ENCODE measurements at regions not wholly inside any gene's neighbourhood (a gene's known extent, or its start where the extent isn't known, plus 50 kb on each side); places are given as distances from the start of the nearest gene placed in this dataset.

DNA sequence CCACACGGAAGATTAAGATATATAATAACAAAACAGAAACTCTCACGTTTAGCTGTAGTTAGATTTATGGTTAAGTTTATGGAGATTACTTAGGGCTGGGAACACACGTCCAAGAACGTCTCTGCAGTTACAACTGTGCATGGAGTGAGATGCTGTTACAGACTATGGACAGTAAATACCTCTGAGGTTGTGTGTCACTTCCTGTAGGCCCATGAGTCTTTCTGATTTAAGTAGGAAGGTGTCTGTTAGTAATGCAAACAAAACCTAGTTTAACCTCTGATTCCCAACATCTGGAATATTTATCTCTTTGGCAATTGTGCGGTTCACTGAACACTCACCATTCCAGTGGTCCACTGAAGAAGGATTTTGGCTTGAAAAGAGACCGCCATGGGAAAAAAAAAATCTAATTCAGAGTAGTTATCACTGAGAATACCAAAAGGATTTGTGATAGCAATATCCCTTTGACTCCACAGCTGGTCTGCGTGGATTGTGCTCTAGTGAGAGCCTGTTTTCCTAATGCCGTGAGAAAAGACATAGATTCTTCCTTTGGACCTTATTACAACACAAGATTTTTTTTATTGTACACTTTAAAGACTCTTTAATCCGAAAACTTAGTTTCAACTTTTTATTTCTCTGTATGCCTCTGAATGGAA is 478.2 kb upstream of the CITED2 start:
- no peak for DNase-seq (ENCODE audit: low spot score)

DNA sequence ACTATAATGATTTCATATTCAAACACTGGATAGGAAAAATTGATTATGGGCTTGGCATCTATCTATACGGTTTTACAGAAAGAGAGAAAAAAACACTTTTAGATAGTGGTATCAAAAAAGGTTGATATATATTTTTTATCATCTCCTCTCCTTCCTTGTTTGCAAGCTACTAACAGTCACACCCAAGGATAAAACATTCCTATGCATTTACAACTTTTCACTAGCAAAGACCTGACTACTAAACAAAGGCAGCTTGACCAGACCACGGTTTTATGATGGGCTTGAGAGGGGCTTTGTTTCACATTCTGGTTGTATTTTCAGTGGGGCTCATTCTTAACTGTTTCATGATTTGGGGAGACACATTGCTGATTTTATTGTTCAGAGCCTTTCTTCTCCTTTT is 477.6 kb upstream of the CITED2 start:
- no peak for DNase-seq (ENCODE audit: low spot score)

- no peak for DNase-seq (ENCODE audit: low spot score)
Measured at GRCh38 chr6:139851206-139851605, 476.8 kb upstream of the CITED2 start.

GRCh38 chr6:139850512-139850911 is 476.1 kb upstream of the CITED2 start:
- no peak for DNase-seq (ENCODE audit: low spot score)

- DNase-seq (ENCODE audit: low spot score): no peak
Measured at GRCh38 chr6:139847457-139847813, 473.0 kb upstream of the CITED2 start.

- no peak for DNase-seq (ENCODE audit: low spot score)
Measured at GRCh38 chr6:139846538-139847456, 472.3 kb upstream of the CITED2 start.

DNA sequence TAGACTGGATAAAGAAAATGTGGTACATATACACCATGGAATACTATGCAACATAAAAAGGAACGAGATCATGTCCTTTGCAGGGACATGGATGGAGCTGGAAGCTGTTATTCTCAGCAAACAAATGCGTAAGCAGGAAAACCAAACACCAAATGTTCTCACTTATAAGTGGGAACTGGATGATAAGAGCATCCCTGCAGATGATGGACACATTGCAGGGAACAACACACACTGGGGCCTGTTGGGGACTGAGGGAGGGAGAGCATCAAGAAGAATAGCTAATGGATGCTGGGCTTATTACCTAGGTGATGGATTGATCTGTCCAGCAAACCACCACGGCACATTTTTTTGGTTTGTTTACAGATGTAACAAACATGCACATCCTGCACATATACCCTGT is 470.5 kb upstream of the CITED2 start:
- DNase-seq (ENCODE audit: low spot score): no peak

GRCh38 chr6:139841794-139842215 is 467.4 kb upstream of the CITED2 start:
- no peak for DNase-seq (ENCODE audit: low spot score)

GRCh38 chr6:139839506-139840156 is 465.2 kb upstream of the CITED2 start:
- no peak for DNase-seq (ENCODE audit: low spot score)

DNA sequence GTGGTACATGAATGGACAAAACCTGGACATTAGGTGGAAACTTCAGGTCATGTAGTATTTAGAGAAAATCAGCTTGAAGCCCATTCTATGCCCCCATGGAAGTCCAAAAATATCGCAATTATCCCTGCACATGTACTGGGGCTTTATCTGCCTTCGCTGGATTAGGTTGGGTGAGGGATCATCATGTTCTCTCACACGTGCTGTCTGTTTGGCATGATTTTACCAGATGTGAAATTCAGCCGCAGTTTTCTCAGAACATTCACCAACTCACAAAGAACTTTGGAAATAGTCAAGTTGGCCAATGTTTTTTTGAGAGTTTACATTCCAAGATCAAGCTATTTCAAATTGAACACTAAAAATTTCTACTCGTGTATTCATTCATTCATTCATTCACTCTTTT is 459.8 kb upstream of the CITED2 start:
- no peak for DNase-seq (ENCODE audit: low spot score)

DNA sequence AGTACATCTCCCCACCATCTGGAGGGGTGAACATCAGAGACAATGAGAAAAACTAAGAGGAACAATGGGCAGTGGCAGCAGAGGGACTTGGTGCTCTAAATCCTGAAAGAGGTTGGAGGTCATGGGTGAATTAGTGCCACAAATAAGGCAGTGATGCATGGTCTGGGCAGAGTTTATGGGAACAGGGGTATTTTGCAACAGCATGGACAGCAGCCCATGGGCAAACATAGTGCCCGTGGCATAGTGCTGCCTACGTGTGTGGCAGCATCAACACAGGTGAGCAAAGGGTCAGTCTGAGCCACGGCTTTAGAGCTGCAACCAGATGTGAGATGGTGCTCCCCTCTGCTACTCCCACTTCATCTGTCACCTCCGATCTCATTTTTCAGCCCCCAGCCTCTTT is 459.1 kb upstream of the CITED2 start:
- no peak for DNase-seq (ENCODE audit: low spot score)

GRCh38 chr6:139832493-139833305 is 458.3 kb upstream of the CITED2 start:
- no peak for DNase-seq (ENCODE audit: low spot score)

GRCh38 chr6:139829576-139829975 is 455.1 kb upstream of the CITED2 start:
- DNase-seq (ENCODE audit: low spot score): no peak

GRCh38 chr6:139828751-139829519 is 454.5 kb upstream of the CITED2 start:
- DNase-seq (ENCODE audit: low spot score): no peak

GRCh38 chr6:139825935-139826374 is 451.5 kb upstream of the CITED2 start:
- no peak for DNase-seq (ENCODE audit: low spot score)

- DNase-seq (ENCODE audit: low spot score): no peak
Measured at GRCh38 chr6:139824864-139825263, 450.4 kb upstream of the CITED2 start.

DNA sequence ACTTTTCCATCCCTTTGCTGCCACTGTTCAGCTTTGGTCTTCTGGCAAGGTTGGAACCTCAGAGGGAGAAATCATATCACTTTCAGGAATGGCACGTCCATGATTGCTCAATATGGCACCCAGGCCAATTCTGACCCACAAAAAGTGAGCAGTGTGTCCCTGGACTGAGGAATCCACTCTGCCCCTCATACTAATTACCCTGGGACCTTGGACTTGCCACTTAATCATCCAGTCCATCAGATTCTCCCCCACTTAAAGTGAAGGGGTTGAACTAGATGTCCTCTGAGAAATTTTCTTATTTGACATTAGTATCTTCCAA is 449.3 kb upstream of the CITED2 start:
- DNase-seq (ENCODE audit: low spot score): no peak

- no peak for DNase-seq (ENCODE audit: low spot score)
Measured at GRCh38 chr6:139823099-139823807, 448.8 kb upstream of the CITED2 start.

DNA sequence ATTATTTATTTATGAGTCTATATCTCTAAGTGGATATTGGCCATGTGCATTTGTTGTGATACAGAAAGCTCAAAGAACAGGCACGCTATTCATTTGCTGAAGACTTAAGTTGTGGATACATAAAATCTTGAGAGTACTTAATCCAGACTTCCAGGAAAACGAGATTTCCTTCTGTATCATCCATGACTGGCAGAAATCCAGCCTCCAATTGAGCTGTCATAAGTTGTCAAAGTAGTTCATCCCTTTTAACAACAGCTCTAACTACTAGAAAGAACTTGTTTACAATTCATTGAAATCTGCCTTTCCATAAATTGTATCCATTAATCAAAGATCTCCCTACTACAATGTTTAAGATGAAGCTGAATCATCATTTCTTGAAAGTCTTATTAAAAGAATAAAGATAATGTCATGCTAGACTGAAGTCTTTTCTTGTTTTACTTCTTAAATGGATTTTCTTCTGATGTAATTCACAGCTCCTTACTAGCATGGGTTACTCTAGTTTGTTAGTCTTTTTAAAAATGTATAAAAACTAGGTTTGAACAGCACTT is 447.3 kb upstream of the CITED2 start:
- no peak for DNase-seq (ENCODE audit: low spot score)

DNA sequence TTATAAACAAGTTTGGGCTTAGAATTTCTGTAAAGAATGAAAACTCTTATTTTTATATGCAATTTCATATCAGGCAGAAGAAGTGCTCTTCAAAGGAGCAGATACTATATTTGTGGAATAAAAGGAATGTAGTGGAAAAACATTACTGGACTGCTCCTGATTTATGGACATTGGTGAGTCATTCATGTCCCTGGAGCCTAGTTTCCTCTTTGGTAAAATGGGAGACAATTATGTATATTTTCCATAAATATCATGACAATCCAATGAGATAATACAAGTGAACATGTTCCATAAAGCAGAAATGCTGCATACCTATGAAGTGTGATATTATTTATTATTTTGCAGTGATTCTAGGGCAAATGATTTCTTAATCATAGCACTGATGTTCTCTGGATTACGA is 445.8 kb upstream of the CITED2 start:
- peak; percentile 45 for DNase-seq (ENCODE audit: low spot score)

DNA sequence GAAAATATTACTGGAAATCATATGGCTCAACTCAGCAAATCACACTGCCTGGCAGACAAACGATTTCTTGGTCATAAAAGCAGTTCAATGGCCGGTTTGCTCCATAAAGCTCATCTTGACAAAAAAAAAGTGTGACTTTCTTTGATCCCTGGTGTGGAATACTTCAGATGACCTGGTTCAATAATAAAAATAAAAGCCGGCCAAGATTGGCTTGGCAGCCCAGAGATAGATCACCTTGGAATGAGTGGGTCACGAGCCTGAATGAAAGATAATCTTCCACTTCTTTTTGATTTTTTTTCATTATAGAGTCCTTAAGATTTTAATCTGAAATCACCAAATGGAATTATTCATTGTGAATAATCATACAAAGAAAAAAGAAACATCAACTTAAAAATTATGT is 445.3 kb upstream of the CITED2 start:
- DNase-seq (ENCODE audit: low spot score): no peak
